ENCODE measurements at regions not wholly inside any gene's neighbourhood (a gene's known extent, or its start where the extent isn't known, plus 50 kb on each side); places are given as distances from the start of the nearest gene placed in this dataset.

DNA sequence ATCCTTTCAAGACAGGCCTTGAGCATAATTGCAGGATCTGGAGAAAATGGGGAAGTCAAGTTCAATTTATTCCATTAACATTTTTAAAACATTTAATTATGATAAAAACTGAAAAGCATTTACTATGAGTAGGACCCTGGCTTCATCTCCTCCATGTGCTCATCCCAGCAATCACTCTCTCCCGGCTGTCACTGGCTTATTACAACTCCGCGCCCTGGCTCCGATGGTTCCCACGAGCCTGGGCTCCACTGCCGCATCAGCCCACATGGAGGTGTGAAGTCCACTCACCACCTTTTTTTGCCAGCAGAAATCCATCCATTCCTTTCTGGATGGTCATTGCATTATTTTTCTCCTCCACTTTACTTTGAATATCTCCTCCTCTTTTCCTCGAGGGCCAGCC is 194.4 kb downstream of the EMP1 start:
- TF ChIP-seq SIN3A (IDR thresholded peaks at IDR 0.05; ENCODE audit: borderline replicate concordance, insufficient read depth, low read length) (no peak), FOXP2 (optimal IDR thresholded peaks at IDR 0.05; ENCODE audit: borderline replicate concordance, extremely low read depth, extremely low read length, insufficient read depth) (no peak), POLR2AphosphoS5 (IDR thresholded peaks at IDR 0.05; ENCODE audit: low read depth, low read length) (no peak), TAF1 (IDR thresholded peaks at IDR 0.05; ENCODE audit: borderline replicate concordance, insufficient read depth, low read length) (no peak)
- TF ChIP-seq, protein P1, sequence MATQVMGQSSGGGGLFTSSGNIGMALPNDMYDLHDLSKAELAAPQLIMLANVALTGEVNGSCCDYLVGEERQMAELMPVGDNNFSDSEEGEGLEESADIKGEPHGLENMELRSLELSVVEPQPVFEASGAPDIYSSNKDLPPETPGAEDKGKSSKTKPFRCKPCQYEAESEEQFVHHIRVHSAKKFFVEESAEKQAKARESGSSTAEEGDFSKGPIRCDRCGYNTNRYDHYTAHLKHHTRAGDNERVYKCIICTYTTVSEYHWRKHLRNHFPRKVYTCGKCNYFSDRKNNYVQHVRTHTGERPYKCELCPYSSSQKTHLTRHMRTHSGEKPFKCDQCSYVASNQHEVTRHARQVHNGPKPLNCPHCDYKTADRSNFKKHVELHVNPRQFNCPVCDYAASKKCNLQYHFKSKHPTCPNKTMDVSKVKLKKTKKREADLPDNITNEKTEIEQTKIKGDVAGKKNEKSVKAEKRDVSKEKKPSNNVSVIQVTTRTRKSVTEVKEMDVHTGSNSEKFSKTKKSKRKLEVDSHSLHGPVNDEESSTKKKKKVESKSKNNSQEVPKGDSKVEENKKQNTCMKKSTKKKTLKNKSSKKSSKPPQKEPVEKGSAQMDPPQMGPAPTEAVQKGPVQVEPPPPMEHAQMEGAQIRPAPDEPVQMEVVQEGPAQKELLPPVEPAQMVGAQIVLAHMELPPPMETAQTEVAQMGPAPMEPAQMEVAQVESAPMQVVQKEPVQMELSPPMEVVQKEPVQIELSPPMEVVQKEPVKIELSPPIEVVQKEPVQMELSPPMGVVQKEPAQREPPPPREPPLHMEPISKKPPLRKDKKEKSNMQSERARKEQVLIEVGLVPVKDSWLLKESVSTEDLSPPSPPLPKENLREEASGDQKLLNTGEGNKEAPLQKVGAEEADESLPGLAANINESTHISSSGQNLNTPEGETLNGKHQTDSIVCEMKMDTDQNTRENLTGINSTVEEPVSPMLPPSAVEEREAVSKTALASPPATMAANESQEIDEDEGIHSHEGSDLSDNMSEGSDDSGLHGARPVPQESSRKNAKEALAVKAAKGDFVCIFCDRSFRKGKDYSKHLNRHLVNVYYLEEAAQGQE (IDR thresholded peaks at IDR 0.05; ENCODE audit: insufficient read depth in 1 of 2, low read depth in 2 of 2, low read length in 2 of 2): no peak

- TF ChIP-seq TAF1 (IDR thresholded peaks at IDR 0.05; ENCODE audit: borderline replicate concordance, insufficient read depth, low read length): no peak
These were observed 193.9 kb downstream of the EMP1 start for GRCh38 chr12:13390381-13390861.

- TF ChIP-seq SIN3A (IDR thresholded peaks at IDR 0.05; ENCODE audit: borderline replicate concordance, insufficient read depth, low read length) (no peak), POLR2AphosphoS5 (IDR thresholded peaks at IDR 0.05; ENCODE audit: low read depth, low read length) (no peak), FOXP2 (optimal IDR thresholded peaks at IDR 0.05; ENCODE audit: borderline replicate concordance, extremely low read depth, extremely low read length, insufficient read depth) (no peak), TAF1 (IDR thresholded peaks at IDR 0.05; ENCODE audit: borderline replicate concordance, insufficient read depth, low read length) (no peak)
- TF ChIP-seq, protein P1 (IDR thresholded peaks at IDR 0.05; ENCODE audit: insufficient read depth in 1 of 2, low read depth in 2 of 2, low read length in 2 of 2): no peak
These were observed 190.6 kb downstream of the EMP1 start for GRCh38 chr12:13387101-13387500.

DNA sequence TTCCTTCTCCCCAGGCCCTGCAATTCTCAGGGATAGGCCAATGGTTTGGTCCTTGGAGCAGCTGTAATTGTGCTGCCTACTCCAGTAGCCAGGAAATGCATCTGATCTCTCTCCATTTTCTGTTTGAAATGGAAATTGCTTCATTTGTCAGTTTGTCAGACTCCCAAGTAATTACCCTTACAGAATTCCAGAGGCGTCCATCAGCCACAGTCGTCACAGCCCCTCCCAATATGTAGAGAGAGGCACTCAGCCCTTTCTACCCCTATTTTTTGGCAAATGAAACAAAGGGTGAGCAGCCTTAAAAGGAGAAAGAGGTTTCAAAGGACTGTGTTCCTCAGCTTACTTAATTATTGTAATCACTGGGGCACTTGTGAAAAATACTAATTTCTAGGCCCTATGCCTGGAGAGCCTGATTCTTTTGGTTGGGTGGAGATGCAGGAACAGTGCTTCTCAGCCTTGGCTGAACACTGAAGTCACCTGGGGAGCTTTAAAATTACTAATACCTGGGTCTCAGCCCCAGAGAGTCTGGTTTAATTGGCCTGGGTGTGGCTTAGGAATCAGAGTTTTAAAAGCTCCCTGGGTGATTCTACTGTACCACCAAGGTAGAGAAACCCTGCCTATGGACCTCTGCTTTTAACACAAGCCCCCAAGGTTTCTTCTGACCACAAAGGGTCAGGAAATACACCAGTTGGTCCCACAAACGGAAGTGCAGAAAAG is 190.0 kb downstream of the EMP1 start:
- TF ChIP-seq POLR2AphosphoS5 (IDR thresholded peaks at IDR 0.05; ENCODE audit: low read depth, low read length) (no peak), TAF1 (IDR thresholded peaks at IDR 0.05; ENCODE audit: borderline replicate concordance, insufficient read depth, low read length) (no peak), FOXP2 (optimal IDR thresholded peaks at IDR 0.05; ENCODE audit: borderline replicate concordance, extremely low read depth, extremely low read length, insufficient read depth) (no peak), SIN3A (IDR thresholded peaks at IDR 0.05; ENCODE audit: borderline replicate concordance, insufficient read depth, low read length) (no peak)
- TF ChIP-seq, protein P1 (IDR thresholded peaks at IDR 0.05; ENCODE audit: insufficient read depth in 1 of 2, low read depth in 2 of 2, low read length in 2 of 2): no peak

DNA sequence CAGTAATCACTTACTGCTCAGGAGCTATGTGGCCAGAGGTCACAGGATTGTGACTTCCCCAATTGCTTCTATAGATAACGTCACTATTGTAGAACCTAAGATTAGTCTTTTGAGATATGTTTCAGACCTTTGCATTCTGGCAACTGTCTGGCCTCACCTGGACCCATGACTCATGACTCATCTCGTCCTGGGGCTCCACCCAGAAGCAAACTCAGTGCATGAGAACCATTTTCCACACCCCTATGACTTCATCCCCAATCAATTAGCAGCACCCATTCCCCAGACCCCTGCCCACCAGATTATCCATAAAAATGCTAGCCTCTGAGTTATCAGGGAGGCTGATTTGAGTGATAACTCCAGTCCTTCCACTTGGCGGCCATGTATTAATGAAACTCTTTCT is 186.9 kb downstream of the EMP1 start:
- TF ChIP-seq TAF1 (IDR thresholded peaks at IDR 0.05; ENCODE audit: borderline replicate concordance, insufficient read depth, low read length) (no peak), FOXP2 (optimal IDR thresholded peaks at IDR 0.05; ENCODE audit: borderline replicate concordance, extremely low read depth, extremely low read length, insufficient read depth) (no peak), POLR2AphosphoS5 (IDR thresholded peaks at IDR 0.05; ENCODE audit: low read depth, low read length) (no peak), SIN3A (IDR thresholded peaks at IDR 0.05; ENCODE audit: borderline replicate concordance, insufficient read depth, low read length) (no peak)
- TF ChIP-seq, protein P1 (IDR thresholded peaks at IDR 0.05; ENCODE audit: insufficient read depth in 1 of 2, low read depth in 2 of 2, low read length in 2 of 2): no peak

All from PFSK-1 (cell line).